HepG2 (cell line): ENCODE measurements at regions not wholly inside any gene's neighbourhood (a gene's known extent, or its start where the extent isn't known, plus 50 kb on each side); places are given as distances from the start of the nearest gene placed in this dataset.

Experiments
- ATAC-seq: fragments of 200-7000 bp; cut with Tn5 transposase; 3 replicates; pipeline ENCODE4 v1.9.1; 2020; ENCODE audit warnings: mild to moderate bottlenecking, moderate library complexity
- BruUV-seq: library from RNA; stranded (reverse); fragments of 400-500 nt; replicated peaks from 2 replicates; lab custom pipeline; 2021; lab: Mats Ljungman, UMichigan
- CTCF ChIA-PET: fragments of 300-600 bp; formaldehyde crosslinking; extraction: SDS; loops from one replicate; lab custom pipeline; 2021; ENCODE audit warnings: low total read pairs, inconsistent platforms, low intra/inter-chr PET ratio; lab: Yijun Ruan, JAX
- POLR2A ChIA-PET: fragments of 350-600 bp; sonication (Branson Sonifier 250); formaldehyde crosslinking; loops from one replicate; lab custom pipeline; 2020; ENCODE audit warnings: antibody characterized with exemption, inconsistent platforms; lab: Yijun Ruan, JAX
- DNase-seq: peaks from one replicate; pipeline ENCODE4 v3.0.0-alpha.2; 2015; ENCODE audit warnings: low spot score
- FAIRE-seq: peaks from 3 replicates; lab custom pipeline; 2011; peaks lifted over from hg19 to GRCh38; lab: Jason Lieb, UNC
- H2AFZ ChIP-seq: one replicate; pipeline ENCODE4 v1.6.1; 2011; ENCODE audit warnings: low read length, inconsistent platforms
- H3K27ac ChIP-seq: fragments of 300-600 bp; 3 replicates; pipeline ENCODE4 v1.8.0; 2011; ENCODE audit warnings: mixed run types, mild to moderate bottlenecking, mixed read lengths, low read length, inconsistent platforms; ENCODE audit not compliant: insufficient read depth; ENCODE audit errors: extremely low read length
- H3K27me3 ChIP-seq, 2 experiments: fragments of 200-600 bp in 1 of 2; 2 replicates in 1 of 2; 3 replicates in 1 of 2; pipeline versions ENCODE4 v1.6.0 to v1.8.0; 2011; ENCODE audit warnings: low read length in 2 of 2, mild to moderate bottlenecking in 2 of 2, moderate library complexity in 2 of 2, inconsistent platforms in 1 of 2; ENCODE audit not compliant: insufficient read depth in 2 of 2, control insufficient read depth in 1 of 2
- H3K36me3 ChIP-seq, 2 experiments: fragments of 200-600 bp in 1 of 2; replicated peaks in 1 of 2; 2 replicates in 1 of 2; 3 replicates in 1 of 2; pipeline versions ENCODE4 v1.5.1 to v1.8.0; 2011; ENCODE audit warnings: low read length in 2 of 2, inconsistent platforms in 1 of 2; ENCODE audit not compliant: insufficient read depth in 2 of 2, control insufficient read depth in 1 of 2
- H3K4me1 ChIP-seq: 2 replicates; pipeline ENCODE4 v1.5.1; 2012; ENCODE audit warnings: low read length, inconsistent platforms; ENCODE audit not compliant: insufficient read depth
- H3K4me2 ChIP-seq: 2 replicates; pipeline ENCODE4 v1.6.0; 2011; ENCODE audit warnings: low read depth, low read length, inconsistent platforms
- H3K4me3 ChIP-seq, 3 experiments: fragments of 200-600 bp in 1 of 3; sonication (generic), shearing (Covaris generic) in 1 of 3; replicated peaks in 1 of 3; 2 replicates each; pipeline ENCODE4 v1.5.1; 2011 to 2016; ENCODE audit warnings: low read length in 3 of 3, inconsistent platforms in 2 of 3, low read depth in 2 of 3, mild to moderate bottlenecking in 2 of 3, control low read depth in 1 of 3, mixed read lengths in 1 of 3; ENCODE audit not compliant: insufficient read depth in 1 of 3
- H3K79me2 ChIP-seq: one replicate; pipeline ENCODE4 v1.6.1; 2011; ENCODE audit warnings: low read length, inconsistent platforms; ENCODE audit not compliant: insufficient read depth
- H3K9ac ChIP-seq: 2 replicates; pipeline ENCODE4 v1.6.0; 2011; ENCODE audit warnings: mild to moderate bottlenecking, low read depth, low read length, inconsistent platforms; ENCODE audit not compliant: insufficient read depth
- H3K9me3 ChIP-seq: 2 replicates; pipeline ENCODE4 v1.5.1; 2012; ENCODE audit warnings: mild to moderate bottlenecking, low read length
- H4K20me1 ChIP-seq: 2 replicates; pipeline ENCODE4 v1.6.0; 2011; ENCODE audit warnings: inconsistent platforms, mild to moderate bottlenecking, low read length, moderate library complexity; ENCODE audit not compliant: insufficient read depth
- CHCHD3 ChIP-seq: sonication (generic); formaldehyde crosslinking; IDR thresholded peaks from 2 replicates; pipeline ENCODE4 v1.8.0; 2022; ENCODE audit warnings: mild to moderate bottlenecking, missing genetic modification reagents, moderate library complexity
- MAZ ChIP-seq, 2 experiments: sonication (generic) in 1 of 2; formaldehyde crosslinking in 1 of 2; IDR thresholded peaks; 2 replicates each; pipeline versions ENCODE4 v1.5.0 to v1.6.1; 2012 to 2020; ENCODE audit warnings: low read depth in 2 of 2, mild to moderate bottlenecking in 2 of 2, borderline replicate concordance in 1 of 2, improper control_type of control experiment in 1 of 2, low read length in 1 of 2, missing genetic modification reagents in 1 of 2, moderate library complexity in 1 of 2
- PLSCR1 ChIP-seq: sonication (generic); formaldehyde crosslinking; IDR thresholded peaks from 2 replicates; pipeline ENCODE4 v1.5.0; 2020; ENCODE audit warnings: missing genetic modification reagents, mild to moderate bottlenecking, borderline replicate concordance
- SRSF4 ChIP-seq: fragments of 200-400 bp; formaldehyde crosslinking; IDR thresholded peaks from one replicate; pipeline ENCODE4 v1.6.1; 2018; ENCODE audit warnings: mild to moderate bottlenecking, low read depth, low read length, moderate library complexity; ENCODE audit not compliant: poor library complexity, severe bottlenecking
- ZNF143 ChIP-seq: sonication (generic); formaldehyde crosslinking; IDR thresholded peaks from 2 replicates; pipeline ENCODE4 v1.4.0; 2020; ENCODE audit warnings: missing genetic modification reagents
- ZNF160 ChIP-seq: sonication (generic); formaldehyde crosslinking; IDR thresholded peaks from 2 replicates; pipeline ENCODE4 v1.8.0; 2022; ENCODE audit warnings: mild to moderate bottlenecking, inconsistent platforms, missing genetic modification reagents
- ZNF337 ChIP-seq: sonication (generic); formaldehyde crosslinking; IDR thresholded peaks from 2 replicates; pipeline ENCODE4 v1.5.1; 2020; ENCODE audit warnings: missing genetic modification reagents, low read depth, mild to moderate bottlenecking, borderline replicate concordance
- in situ Hi-C: cut with HindIII; loops from 2 replicates; pipeline ENCODE4 v1.10.0; 2017; ENCODE audit warnings: low pct_unique_long_range_greater_than_20kb; ENCODE audit not compliant: extremely low pct_ligation_motif_present
- intact Hi-C: fragments of 100-400 bp; cut with micrococcal nuclease; formaldehyde crosslinking; loops from one replicate; pipeline ENCODE4 v1.10.0; 2022; ENCODE audit not compliant: unreplicated experiment

- H3K4me3 ChIP-seq = no peak overlapping the region
- FAIRE-seq (no peak), DNase-seq (no peak), ATAC-seq (no peak)
- no peaks in the 10 kb centered on the region for H3K79me2 ChIP-seq
- H3K9me3 ChIP-seq = peaks cover 53% of the 10 kb centered on the region
- POLR2A ChIA-PET = no interaction called here
- no peaks in the 10 kb centered on the region for H3K4me1 ChIP-seq
- no peaks in the 10 kb centered on the region for H3K27me3 ChIP-seq
- no peak overlapping the region for H3K27ac ChIP-seq
- CTCF ChIA-PET = no interaction called here
- intact Hi-C loops (no loop called here), in situ Hi-C loops (no loop called here)
- H3K36me3 ChIP-seq = no peaks in the 10 kb centered on the region
- no peak overlapping the region for H3K9ac ChIP-seq
- H2AFZ ChIP-seq = no peak overlapping the region
- no peaks in the 10 kb centered on the region for H4K20me1 ChIP-seq
- no TSS peak for BruUV-seq
- TF ChIP-seq CHCHD3 (CRISPR knock-in tag) (no peak), ZNF337 (CRISPR knock-in tag) (peak; percentile 67; the same call in 1 of the 2 replicates), SRSF4 (no peak), ZNF143 (no peak), PLSCR1 (CRISPR knock-in tag) (no peak), MAZ (IDR thresholded peaks at IDR 0.05; ENCODE audit: borderline replicate concordance, low read depth, low read length) (no peak), MAZ (CRISPR knock-in tag; IDR thresholded peaks at IDR 0.05; ENCODE audit: low read depth) (no peak), ZNF160 (CRISPR knock-in tag) (peak; percentile 97)
- TF ChIP-seq, all 625 proteins: peak for 2
- H3K4me2 ChIP-seq = no peak overlapping the region
Measured at GRCh38 chr7:22645418-22646181, 81.4 kb upstream of the IL6 start.
